ENCODE measurements at regions not wholly inside any gene's neighbourhood (a gene's known extent, or its start where the extent isn't known, plus 50 kb on each side); places are given as distances from the start of the nearest gene placed in this dataset.

DNA sequence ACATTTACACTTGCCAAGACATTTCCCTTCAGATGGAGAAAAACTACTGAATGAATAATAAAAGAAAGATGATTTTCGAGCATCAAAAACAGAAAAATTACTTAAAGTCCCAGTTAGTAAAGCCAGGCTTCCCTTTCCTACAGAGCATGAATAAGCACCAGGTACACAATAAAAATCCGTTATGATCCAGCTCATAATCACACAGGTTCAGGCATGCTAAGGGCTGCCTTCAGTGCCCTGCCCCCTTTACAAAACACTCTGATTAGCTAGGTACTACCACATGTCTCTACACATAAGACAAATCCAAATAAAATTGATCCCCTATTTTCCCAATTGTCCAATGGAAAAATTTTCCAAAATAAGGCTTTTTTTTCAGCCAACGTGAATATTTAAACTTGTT, 413.2 kb upstream of the LRATD1 start:
- TF ChIP-seq JUND (IDR thresholded peaks at IDR 0.05; ENCODE audit: low read depth), result no peak
- no peak for DNase-seq (ENCODE audit: low read depth in 1 of 2, low spot score in 1 of 2)
- in situ Hi-C loops (cut with HindIII; ENCODE audit: low pct_unique_long_range_greater_than_20kb, low sequenced_read_pairs), result no loop called here

DNA sequence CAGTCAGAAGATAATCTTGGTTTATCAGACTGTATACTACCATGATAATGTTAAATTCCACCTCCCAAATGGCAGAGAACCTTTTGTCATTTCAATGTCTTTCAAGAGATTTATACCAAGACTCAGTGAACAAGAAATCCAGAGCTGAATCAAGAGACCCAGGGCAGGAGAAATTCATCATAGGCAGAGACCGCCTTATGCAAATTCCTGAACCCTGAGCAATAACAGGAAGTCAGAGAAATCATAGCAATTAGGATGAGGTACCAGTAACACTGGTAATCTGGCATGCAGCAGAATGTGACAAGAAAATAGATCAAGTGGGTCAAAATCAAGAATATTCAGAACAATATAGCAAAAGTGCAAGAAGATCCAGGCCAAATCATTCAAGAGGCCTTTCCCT, 412.4 kb upstream of the LRATD1 start:
- in situ Hi-C loops (cut with HindIII; ENCODE audit: low pct_unique_long_range_greater_than_20kb, low sequenced_read_pairs), result no loop called here
- no peak for DNase-seq (ENCODE audit: low read depth in 1 of 2, low spot score in 1 of 2)
- TF ChIP-seq JUND (IDR thresholded peaks at IDR 0.05; ENCODE audit: low read depth), result no peak

DNA sequence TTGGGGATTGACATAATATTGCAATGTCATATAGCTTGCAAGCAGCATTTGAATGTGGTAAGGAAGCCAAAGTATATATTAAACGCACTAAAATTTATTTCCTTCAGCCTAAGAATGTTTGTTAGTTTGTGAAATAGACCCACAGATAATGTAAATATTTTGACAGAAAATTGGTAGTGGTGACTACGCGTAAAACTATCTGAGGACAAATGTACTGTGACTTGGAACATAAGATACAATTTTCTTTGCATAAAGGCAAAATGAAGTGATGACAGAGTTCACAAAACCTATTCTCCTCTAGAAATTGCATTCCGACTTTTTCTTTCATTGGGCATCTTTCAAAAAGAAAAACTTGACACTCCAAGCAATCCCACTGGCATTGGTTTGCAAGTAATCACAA, 411.1 kb upstream of the LRATD1 start:
- DNase-seq (ENCODE audit: low read depth in 1 of 2, low spot score in 1 of 2), result no peak
- TF ChIP-seq JUND (IDR thresholded peaks at IDR 0.05; ENCODE audit: low read depth), result no peak
- in situ Hi-C loops (cut with HindIII; ENCODE audit: low pct_unique_long_range_greater_than_20kb, low sequenced_read_pairs), result no loop called here

DNA sequence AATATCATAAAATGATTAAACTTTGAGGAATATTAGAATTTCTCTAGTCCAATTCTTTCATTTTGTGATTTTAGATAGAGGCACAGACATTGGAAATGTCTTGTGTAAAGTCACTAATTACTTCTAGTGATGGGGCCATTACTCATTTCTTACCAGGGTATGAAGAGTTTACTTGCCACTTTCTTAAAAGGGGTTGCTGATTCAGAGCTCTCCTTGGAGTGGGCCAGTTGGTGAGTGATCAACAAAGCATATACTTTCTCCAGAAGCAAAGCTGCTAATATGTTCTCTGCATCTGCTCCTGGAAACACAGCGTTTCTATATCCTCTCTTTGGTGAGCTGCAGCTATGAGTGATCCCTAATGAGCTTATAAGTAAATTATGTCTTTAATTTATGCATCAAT, 408.9 kb upstream of the LRATD1 start:
- no peak for TF ChIP-seq JUND (IDR thresholded peaks at IDR 0.05; ENCODE audit: low read depth)
- DNase-seq (ENCODE audit: low read depth in 1 of 2, low spot score in 1 of 2), result no peak
- in situ Hi-C loops (cut with HindIII; ENCODE audit: low pct_unique_long_range_greater_than_20kb, low sequenced_read_pairs), result no loop called here

DNA sequence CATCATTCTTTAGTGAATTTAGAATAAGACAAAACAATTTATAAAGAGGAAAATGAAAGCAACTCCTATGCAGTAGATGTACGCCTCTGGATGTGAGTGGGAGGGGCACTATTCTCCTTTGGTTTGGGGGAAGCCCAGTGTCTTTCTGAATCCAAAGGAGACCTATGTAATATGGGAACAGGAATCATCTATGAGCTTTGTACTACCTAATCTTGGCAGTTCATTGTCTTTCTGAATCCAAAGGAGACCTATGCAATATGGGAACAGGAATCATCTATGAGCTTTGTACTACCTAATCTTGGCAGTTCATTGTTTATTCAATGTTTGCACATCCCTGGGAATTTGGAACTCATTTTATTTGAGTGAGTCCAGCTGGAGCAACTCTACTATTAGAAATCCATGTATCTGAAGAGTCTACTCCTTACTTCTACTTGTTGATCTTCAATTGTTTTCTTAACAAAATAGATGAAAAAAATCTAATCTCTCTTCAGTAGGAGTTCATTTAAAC, 401.1 kb upstream of the LRATD1 start:
- DNase-seq (ENCODE audit: low read depth in 1 of 2, low spot score in 1 of 2), result no peak

DNA sequence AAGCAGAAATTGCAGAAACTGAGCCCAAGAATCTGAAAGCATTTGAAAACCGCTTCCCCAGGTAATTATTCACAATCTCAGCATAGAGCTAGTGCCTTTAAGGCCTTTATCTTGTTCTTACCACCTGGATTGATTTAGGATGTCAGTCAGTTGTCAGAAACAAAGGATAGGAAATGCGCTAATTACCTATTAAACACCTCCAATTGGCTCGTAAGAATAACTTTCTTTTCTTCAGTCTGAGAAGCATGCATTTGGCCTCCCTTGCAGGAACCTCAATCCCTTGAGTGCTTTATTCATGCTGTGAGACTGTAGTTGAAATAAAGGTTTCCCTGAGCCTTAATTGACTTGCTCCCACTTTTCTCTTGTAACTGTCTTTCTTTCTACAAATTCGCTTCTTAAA, 400.3 kb upstream of the LRATD1 start:
- no peak for DNase-seq (ENCODE audit: low read depth in 1 of 2, low spot score in 1 of 2)
- in situ Hi-C loops (cut with HindIII; ENCODE audit: low pct_unique_long_range_greater_than_20kb, low sequenced_read_pairs), result no loop called here
- no peak for TF ChIP-seq JUND (IDR thresholded peaks at IDR 0.05; ENCODE audit: low read depth)

More for the DNA sequence above, 401.1 kb upstream of the LRATD1 start:
- in situ Hi-C loops (cut with HindIII; ENCODE audit: low pct_unique_long_range_greater_than_20kb, low sequenced_read_pairs), result no loop called here
- TF ChIP-seq JUND (IDR thresholded peaks at IDR 0.05; ENCODE audit: low read depth), result no peak

DNA sequence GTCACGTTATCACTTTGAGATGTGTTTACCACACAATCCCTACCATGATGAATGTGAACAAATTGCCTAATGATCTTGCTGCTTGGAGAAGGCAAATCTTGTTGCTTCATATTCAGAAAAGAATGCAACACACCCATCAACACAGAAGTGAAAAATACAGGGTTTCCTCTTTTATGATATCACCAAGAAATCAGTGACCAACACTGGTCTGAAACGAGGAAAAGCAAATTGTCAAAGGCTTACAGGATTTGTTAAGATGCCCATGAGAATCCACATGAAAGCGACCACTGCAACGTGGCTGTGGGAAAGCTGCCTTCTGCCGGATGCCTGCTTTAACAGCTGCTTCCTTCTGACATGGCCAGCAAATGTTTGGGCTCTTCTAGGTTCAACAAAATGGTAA, 397.6 kb upstream of the LRATD1 start:
- no peak for DNase-seq (ENCODE audit: low read depth in 1 of 2, low spot score in 1 of 2)
- no peak for TF ChIP-seq JUND (IDR thresholded peaks at IDR 0.05; ENCODE audit: low read depth)
- in situ Hi-C loops (cut with HindIII; ENCODE audit: low pct_unique_long_range_greater_than_20kb, low sequenced_read_pairs), result no loop called here

DNA sequence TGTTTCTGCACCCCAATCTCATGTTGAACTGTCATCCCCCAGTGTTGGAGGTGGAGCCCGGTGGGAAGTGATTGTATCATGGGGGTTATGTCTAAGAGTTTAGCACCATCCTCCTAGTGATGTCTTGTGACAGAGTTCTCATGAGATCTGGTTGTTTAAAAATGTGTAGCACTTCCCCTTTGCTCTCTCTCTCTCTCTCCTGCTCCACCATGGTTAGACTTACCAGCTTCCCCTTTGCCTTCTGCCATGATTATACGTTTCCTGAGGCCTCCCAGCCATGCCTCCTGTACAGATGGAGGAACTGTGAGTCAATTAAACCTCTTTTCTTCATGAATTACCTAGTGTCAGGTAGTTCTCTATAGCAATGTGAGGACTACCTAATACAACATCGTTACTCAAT, 396.9 kb upstream of the LRATD1 start:
- in situ Hi-C loops (cut with HindIII; ENCODE audit: low pct_unique_long_range_greater_than_20kb, low sequenced_read_pairs), result no loop called here
- no peak for TF ChIP-seq JUND (IDR thresholded peaks at IDR 0.05; ENCODE audit: low read depth)
- no peak for DNase-seq (ENCODE audit: low read depth in 1 of 2, low spot score in 1 of 2)

DNA sequence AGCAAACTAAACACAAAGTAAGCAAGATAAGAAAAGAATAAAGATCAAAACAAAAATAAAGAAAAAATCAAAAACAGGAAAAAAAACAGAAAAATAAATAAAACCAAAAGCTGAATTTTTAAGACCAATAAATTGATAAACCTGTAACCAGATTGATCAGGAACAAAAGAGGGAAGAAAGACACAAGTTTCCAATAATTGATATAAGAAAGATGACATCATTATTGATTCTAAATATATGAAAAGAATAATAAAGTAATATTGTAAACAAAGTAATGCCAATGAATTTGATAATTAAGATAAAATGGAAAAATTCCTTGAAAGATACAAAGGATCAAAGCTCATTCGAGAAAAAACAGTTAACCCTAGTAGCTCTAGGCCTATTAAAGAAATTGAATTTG, 394.6 kb upstream of the LRATD1 start:
- no peak for TF ChIP-seq JUND (IDR thresholded peaks at IDR 0.05; ENCODE audit: low read depth)
- no peak for DNase-seq (ENCODE audit: low read depth in 1 of 2, low spot score in 1 of 2)
- in situ Hi-C loops (cut with HindIII; ENCODE audit: low pct_unique_long_range_greater_than_20kb, low sequenced_read_pairs), result no loop called here

DNA sequence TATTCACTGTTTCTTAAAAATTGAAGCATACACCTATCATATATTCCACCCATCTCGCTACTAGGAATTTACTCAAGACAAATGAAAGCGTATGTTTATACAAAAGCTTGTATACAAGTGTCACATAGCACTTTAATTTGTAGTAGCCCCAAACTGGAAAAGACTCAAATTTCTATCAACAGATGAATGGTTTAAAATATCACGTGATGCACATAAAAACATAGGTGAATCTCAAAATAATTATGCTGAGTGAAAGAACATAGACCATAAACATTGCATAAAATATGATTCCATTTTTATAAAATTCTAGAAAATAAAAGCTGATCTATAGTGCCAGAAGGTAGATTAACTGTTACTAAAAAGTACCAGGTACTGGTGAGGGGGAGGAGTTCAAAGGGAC, 392.9 kb upstream of the LRATD1 start:
- no peak for DNase-seq (ENCODE audit: low read depth in 1 of 2, low spot score in 1 of 2)
- TF ChIP-seq JUND (IDR thresholded peaks at IDR 0.05; ENCODE audit: low read depth), result no peak
- in situ Hi-C loops (cut with HindIII; ENCODE audit: low pct_unique_long_range_greater_than_20kb, low sequenced_read_pairs), result no loop called here

DNA sequence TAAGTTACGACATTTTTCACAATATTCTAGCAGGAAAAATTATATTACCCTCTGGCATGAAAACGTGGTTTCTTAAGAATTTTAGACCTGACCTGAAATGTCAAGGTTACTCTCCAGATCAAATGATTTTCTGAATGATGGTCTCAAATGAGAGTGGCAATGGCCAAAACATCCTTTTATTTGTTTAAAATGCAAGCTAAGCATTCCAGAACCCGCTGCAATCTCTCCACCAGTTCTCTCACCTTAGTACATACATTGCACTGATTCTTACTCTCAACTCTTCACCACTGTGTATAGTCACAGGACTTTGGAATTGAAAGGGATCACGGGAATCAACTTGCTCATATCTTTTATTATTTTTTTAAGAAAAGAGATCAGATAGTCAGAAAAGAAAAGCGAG, 391.6 kb upstream of the LRATD1 start:
- in situ Hi-C loops (cut with HindIII; ENCODE audit: low pct_unique_long_range_greater_than_20kb, low sequenced_read_pairs), result no loop called here

DNA sequence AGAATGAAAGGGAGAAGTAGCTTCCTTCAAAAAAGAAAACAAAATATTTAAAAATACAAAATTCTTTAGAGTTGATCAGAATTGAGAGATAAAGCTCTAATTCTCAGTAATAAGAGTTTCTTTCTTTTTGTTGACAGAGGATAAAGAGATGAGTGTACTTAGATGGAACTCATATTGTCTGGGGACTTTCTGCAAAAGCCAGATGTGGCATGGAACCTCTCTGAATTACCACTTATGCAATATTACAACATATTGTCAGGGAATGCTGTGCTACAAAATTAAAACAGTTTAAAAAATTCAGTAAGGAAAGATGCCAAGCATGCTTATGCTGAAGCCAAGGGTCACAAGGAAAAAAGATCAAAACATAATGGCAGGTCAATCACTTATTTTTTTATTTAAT, 386.6 kb upstream of the LRATD1 start:
- in situ Hi-C loops (cut with HindIII; ENCODE audit: low pct_unique_long_range_greater_than_20kb, low sequenced_read_pairs), result no loop called here
- TF ChIP-seq JUND (IDR thresholded peaks at IDR 0.05; ENCODE audit: low read depth), result no peak
- DNase-seq (ENCODE audit: low read depth in 1 of 2, low spot score in 1 of 2), result no peak

More for the DNA sequence above, 391.6 kb upstream of the LRATD1 start:
- DNase-seq (ENCODE audit: low read depth in 1 of 2, low spot score in 1 of 2), result no peak
- no peak for TF ChIP-seq JUND (IDR thresholded peaks at IDR 0.05; ENCODE audit: low read depth)

DNA sequence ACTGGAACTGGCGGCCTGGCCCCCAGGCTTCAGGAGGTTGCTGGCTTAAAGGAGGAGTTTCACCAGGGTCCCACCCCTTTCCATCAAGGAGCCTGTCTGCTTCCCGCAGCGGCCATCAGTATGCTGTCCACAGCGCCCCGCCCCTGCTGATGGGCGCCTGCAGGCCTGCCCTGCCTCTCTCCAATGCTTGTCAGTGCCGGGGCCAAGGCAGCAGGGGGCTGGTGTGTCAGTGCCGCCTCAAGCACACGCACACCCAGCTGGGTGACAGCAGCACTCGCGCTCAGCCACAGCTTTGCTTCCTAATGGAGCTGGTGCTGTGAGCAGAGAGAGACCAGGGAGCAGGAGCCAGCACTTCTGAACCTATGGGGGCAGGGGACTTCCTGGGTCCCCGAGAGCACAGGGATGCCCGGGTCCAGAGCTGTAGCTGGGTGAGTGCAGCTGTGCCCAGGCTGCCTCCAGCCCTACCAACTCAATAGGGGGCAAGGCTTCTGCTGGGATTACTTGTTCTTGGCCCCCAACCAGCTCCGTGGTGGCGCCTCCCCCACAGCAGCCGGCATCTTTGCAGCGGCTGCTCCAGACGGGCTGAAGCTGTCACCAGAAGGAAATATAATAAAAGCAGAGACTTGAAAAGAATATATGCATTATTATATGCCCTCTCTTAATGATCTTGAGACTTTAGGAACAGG, 377.2 kb upstream of the LRATD1 start:
- in situ Hi-C loops (cut with HindIII; ENCODE audit: low pct_unique_long_range_greater_than_20kb, low sequenced_read_pairs), result no loop called here
- no peak for DNase-seq (ENCODE audit: low read depth in 1 of 2, low spot score in 1 of 2)
- TF ChIP-seq JUND (IDR thresholded peaks at IDR 0.05; ENCODE audit: low read depth), result no peak

DNA sequence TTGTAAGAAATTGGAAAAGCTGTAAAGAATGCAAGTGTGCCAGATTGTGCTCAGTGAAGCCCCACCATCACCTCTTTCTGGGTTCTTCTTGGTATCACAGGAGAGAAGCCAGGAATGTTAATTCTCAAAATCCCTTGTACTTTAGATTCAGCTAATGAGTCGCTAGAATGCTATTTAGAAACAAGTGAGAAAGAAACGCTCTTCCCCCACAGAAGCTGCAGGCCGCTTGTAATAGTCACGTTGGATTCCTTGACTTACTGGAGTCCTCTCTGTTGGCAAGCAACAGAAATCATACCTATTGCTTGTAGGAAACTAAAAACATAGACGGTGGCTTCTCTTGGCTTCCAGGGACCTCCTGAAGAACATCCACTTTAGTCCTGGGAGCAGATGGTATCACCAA, 375.6 kb upstream of the LRATD1 start:
- DNase-seq (ENCODE audit: low read depth in 1 of 2, low spot score in 1 of 2), result no peak
- in situ Hi-C loops (cut with HindIII; ENCODE audit: low pct_unique_long_range_greater_than_20kb, low sequenced_read_pairs), result no loop called here
- TF ChIP-seq JUND (IDR thresholded peaks at IDR 0.05; ENCODE audit: low read depth), result no peak
